CD4-positive, alpha-beta T cell treated with Interleukin-6 for 4 hours (primary cell): ENCODE measurements at regions not wholly inside any gene's neighbourhood (a gene's known extent, or its start where the extent isn't known, plus 50 kb on each side); places are given as distances from the start of the nearest gene placed in this dataset.

Experiments
- DNase-seq: peaks from one replicate; pipeline ENCODE4 v3.0.0-alpha.2; 2020; ENCODE audit warnings: mixed read lengths

DNA sequence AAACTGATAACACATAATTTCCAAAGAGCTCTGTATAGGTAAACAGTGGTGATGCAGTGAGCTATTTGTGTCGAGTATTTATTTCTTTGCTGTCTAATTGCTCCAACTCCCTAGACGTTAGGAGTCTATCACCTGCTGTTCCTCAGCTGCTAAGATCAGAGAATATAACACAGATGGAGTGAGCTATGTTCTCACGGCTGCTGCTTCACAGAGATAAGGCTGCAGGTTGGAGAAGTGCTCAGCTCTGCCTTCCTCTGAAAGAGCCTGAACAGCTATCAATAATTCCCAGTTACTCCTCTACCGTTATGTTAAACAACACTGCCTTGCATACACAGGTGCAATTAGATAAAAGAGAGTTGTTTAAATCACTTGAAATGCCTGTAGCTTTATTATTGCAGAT, 103.2 kb upstream of the MDGA2 start:
- no peak for DNase-seq

DNA sequence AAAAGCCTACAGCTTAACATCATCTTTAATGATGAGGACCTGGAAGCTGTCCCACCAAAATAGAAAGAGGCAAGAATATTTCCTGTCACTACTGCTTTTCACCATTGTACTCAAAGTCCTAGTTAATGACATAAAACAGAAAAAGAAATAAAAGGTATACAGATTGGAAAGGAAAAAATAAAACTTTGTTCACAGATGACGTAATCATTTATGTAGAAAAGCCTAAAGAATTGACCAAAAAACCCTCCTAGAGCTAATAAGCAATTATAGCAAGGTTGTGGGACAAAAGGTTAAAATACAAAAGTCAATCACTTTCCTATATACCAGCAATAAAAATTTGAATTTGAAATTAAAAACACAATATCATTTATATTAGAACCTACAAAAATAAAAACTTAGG, 97.2 kb upstream of the MDGA2 start:
- DNase-seq = no peak

DNA sequence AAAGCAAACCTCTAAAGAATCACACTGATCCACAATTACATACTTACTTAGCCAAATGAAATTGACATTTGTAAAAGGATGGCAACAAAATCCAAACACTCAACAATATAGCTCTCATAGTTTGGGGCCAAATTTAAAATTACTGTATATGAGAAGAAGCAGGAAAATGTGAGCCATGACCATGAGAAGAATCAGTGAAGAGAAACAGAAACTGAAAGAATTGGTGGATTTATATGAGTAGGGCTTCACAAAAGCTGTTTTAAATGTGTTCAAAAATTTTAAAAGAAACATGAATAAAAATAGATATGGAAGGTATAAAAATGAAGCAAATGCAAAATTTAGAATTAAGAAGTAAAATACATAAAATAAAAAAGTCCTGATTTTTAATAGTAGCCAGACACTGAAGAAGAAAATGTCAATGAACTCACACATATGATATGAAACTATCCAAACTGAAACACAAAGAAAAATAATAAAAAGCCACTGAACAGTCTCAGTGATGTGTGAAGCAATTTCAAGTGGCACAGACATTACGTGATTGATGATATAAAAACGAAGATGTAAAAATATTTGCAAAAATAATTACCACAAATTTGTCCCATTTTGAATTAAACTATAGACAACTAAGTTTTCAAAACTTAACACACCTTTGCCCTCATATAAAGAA, 87.9 kb upstream of the MDGA2 start:
- no peak for DNase-seq

DNA sequence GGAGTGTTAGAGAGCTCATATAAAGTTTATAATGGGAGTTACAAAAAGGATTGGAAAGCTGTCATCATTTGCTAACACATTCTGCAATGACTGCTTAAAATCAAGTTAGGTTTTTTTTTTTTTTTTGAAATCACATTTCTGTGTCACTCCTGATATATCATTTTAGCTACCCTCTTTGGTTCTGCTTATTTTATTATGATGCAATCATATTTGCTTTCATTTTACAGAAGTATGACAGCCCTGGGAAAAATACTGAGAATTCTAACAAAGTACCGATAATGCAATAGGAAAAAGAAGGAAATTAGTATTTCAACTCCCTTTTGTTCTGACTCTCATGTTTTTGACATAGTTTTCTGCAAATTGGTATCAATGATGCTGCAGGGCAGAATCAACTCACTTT, 71.6 kb upstream of the MDGA2 start:
- DNase-seq = no peak

DNA sequence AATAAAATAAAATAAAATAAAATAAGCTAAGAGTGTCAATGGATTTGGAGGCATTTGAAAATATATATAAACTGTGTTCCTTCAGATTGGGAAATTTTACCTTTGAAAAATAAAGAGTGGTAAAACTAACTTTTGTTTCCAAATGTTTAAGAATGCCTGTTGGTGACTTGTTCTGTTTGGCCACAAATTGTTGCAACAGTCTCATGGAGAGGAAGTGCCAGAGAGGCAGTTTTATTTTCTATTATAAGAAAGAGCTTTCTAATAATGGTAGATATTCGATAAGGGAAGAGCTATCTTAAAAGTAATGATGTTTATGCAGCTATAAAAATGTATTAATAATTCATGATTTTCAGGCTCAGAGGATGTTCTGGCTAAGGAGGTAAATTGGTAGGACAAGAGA, 68.8 kb upstream of the MDGA2 start:
- no peak for DNase-seq

DNA sequence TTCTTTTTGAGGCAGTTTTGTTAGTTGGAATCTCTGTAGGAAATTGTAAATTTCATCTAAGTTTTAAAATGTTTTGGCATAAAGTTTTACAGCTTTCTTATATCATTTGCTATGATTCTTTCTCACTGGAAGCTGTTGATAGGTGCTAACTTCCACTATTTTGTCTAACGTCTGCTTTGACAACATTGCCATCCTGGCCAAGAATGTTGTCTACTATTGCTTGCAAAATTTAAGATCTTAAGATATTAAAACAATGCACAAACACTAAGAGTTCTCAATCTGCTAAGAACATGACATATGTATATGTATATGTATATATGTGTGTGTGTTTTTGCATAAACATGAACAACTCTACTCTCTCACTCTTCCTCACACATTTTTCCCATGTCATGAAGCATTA, 64.1 kb upstream of the MDGA2 start:
- no peak for DNase-seq

DNA sequence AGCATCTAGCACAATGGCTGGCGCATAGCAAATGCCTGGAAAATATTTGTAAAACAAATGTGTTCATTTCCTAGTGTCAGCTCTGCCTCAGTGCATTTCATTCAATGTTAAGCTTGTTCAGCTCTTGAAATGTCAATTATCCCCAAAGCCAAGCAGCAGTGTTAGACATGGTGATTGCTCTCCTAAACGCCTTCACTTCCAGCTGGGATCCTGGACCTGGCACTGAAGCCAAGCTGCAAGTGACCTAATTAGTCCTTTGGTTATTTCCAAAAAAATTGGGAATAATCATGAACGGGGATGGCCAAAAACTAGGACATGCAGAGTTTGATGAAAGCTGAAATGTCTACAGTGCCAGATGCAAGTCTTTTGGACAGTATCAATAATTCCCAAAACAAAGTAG, 54.9 kb upstream of the MDGA2 start:
- DNase-seq = no peak
